Body of pancreas (tissue), 4 donors: ENCODE measurements at regions not wholly inside any gene's neighbourhood (a gene's known extent, or its start where the extent isn't known, plus 50 kb on each side); places are given as distances from the start of the nearest gene placed in this dataset.

Source experiments
- ATAC-seq: fragments of 150-250 bp; one replicate; pipeline ENCODE4 v1.9.1; 2016
- DNase-seq, 4 donors: peaks; one replicate each; pipeline ENCODE4 v3.0.0-alpha.2; 2019
- H3K27ac ChIP-seq, 4 donors: fragments of 200-600 bp; sonication (generic); 1 replicate in 3 of 4; 2 replicates in 1 of 4; pipeline versions ENCODE4 v1.5.1 to v1.6.1; 2016 to 2019; ENCODE audit warnings: mild to moderate bottlenecking in 1 of 4, mixed read lengths in 1 of 4, moderate library complexity in 1 of 4
- H3K27me3 ChIP-seq, 2 donors: fragments of 200-600 bp; sonication (generic); one replicate each; pipeline ENCODE4 v1.6.0; 2016; ENCODE audit warnings: mild to moderate bottlenecking in 1 of 2
- H3K36me3 ChIP-seq, 2 donors: fragments of 200-600 bp; sonication (generic); replicated peaks in 1 of 2; 2 replicates each; pipeline ENCODE4 v1.5.1; 2016; ENCODE audit warnings: low read depth in 2 of 2; ENCODE audit not compliant: insufficient read depth in 1 of 2
- H3K4me1 ChIP-seq: fragments of 200-600 bp; sonication (generic); one replicate; pipeline ENCODE4 v1.6.0; 2016
- H3K4me3 ChIP-seq, 2 donors: fragments of 200-600 bp; sonication (generic); 1 replicate in 1 of 2; 2 replicates in 1 of 2; pipeline ENCODE4 v1.5.1; 2016 to 2019
- H3K9me3 ChIP-seq, 3 donors: fragments of 200-600 bp; sonication (generic); 1 replicate in 2 of 3; 2 replicates in 1 of 3; pipeline ENCODE4 v1.5.1; 2016
- CTCF ChIP-seq, 7 experiments: fragments of 450-650 bp in 4 of 7; fragments of 200-600 bp in 3 of 7; sonication (generic) in 3 of 7; IDR thresholded peaks; one replicate each; pipeline ENCODE4 v1.5.1; 2016 to 2019; ENCODE audit warnings: antibody characterized with exemption in 7 of 7
- POLR2A ChIP-seq, 3 donors: fragments of 450-650 bp; IDR thresholded peaks; one replicate each; pipeline ENCODE4 v1.6.1; 2016; ENCODE audit warnings: antibody characterized with exemption in 3 of 3, mild to moderate bottlenecking in 2 of 3
- WGBS, 2 donors: methylation state at CpG; one replicate each; pipeline ENCODE4 v1.1.5; 2017; 5-methylcytosine and 5-hydroxymethylcytosine counted together
- intact Hi-C: fragments of 100-400 bp; cut with DNase I; formaldehyde crosslinking; loops from one replicate; pipeline ENCODE4 v1.15.1; 2023

GRCh38 chr2:151103551-151103950 is 158.1 kb downstream of the RBM43 start:
- Histone ChIP-seq H3K4me1 (no peaks in the 10 kb centered on the region), H3K9me3 (no peaks in the 10 kb centered on the region), H3K27me3 (no peaks in the 10 kb centered on the region), H3K4me3 (no peak overlapping the region), H3K27ac (no peak overlapping the region), H3K36me3 (no peaks in the 10 kb centered on the region)
- DNase-seq (no peak), ATAC-seq (no peak)
- intact Hi-C loops: no loop called here
- no peak for TF ChIP-seq CTCF (IDR thresholded peaks at IDR 0.05)
- TF ChIP-seq POLR2A (IDR thresholded peaks at IDR 0.05): no peak
- 61 to 66% methylated on average over 4 of the region's 4 CpGs for WGBS, 2 donors

- DNase-seq (no peak), ATAC-seq (no peak)
- no peaks in the 10 kb centered on the region for H3K36me3 ChIP-seq
- no peak overlapping the region for H3K4me3 ChIP-seq
- 52 to 56% methylated on average over 2 of the region's 2 CpGs for WGBS, 2 donors
- H3K9me3 ChIP-seq: no peaks in the 10 kb centered on the region
- no peaks in the 10 kb centered on the region for H3K4me1 ChIP-seq
- H3K27me3 ChIP-seq: no peaks in the 10 kb centered on the region
- intact Hi-C loops: no loop called here
- no peak for TF ChIP-seq CTCF (IDR thresholded peaks at IDR 0.05)
- no peak for TF ChIP-seq POLR2A (IDR thresholded peaks at IDR 0.05)
- H3K27ac ChIP-seq: no peak overlapping the region
Observed at GRCh38 chr2:151102226-151102625, 159.4 kb downstream of the RBM43 start.

DNA sequence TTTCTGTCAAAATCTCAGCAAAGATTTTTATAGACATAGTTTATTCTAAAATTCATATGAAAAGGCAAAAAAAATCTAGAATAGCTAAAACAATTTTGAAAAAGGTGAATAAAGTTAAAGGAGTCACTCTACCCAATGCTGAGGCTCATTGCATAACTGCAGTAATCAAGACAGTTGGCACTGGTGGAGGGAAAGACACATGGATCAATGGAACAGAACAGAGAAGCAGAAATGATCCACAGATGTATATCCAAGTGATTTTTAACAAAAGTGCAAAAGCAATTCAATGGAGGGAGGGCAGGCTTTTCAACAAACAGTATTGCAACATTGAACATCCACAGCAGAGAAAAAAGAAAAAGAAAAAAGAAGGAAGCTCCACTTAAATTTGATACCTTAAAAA is 162.8 kb downstream of the RBM43 start:
- Histone ChIP-seq H3K9me3 (no peaks in the 10 kb centered on the region), H3K27ac (no peak overlapping the region), H3K36me3 (no peaks in the 10 kb centered on the region), H3K4me3 (no peak overlapping the region), H3K4me1 (no peaks in the 10 kb centered on the region), H3K27me3 (no peaks in the 10 kb centered on the region)
- ATAC-seq (no peak), DNase-seq (no peak)
- TF ChIP-seq POLR2A (IDR thresholded peaks at IDR 0.05) (no peak), CTCF (IDR thresholded peaks at IDR 0.05) (no peak)
- intact Hi-C loops: no loop called here

DNA sequence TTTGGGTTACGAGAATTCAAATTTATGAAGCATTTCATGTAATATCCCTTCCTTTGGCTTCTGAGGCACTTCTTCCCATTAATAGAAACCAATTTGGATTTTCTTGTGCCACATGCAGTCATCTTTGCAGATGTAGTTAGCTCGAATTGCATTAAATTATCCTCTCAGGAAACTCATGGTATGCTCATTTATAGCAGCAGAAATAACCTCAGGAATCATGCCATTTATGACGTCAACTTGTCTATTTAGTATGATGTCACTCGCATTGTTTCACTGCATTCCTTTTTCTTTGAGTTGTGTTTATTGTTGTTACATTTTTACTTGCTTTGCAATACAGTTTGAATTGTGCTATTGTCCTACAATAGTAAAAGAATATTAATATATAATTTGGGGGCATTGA is 163.8 kb downstream of the RBM43 start:
- no peaks in the 10 kb centered on the region for H3K36me3 ChIP-seq
- H3K9me3 ChIP-seq: no peaks in the 10 kb centered on the region
- DNase-seq (no peak), ATAC-seq (no peak)
- WGBS, 2 donors: 61 to 63% methylated on average over 4 of the region's 4 CpGs
- no peak overlapping the region for H3K4me3 ChIP-seq
- no peak overlapping the region for H3K27ac ChIP-seq
- no peaks in the 10 kb centered on the region for H3K27me3 ChIP-seq
- intact Hi-C loops: no loop called here
- no peak for TF ChIP-seq POLR2A (IDR thresholded peaks at IDR 0.05)
- TF ChIP-seq CTCF (IDR thresholded peaks at IDR 0.05): no peak
- no peaks in the 10 kb centered on the region for H3K4me1 ChIP-seq

- DNase-seq (no peak), ATAC-seq (no peak)
- Histone ChIP-seq H3K4me1 (no peaks in the 10 kb centered on the region), H3K4me3 (no peak overlapping the region), H3K27ac (no peak overlapping the region), H3K9me3 (no peaks in the 10 kb centered on the region), H3K36me3 (no peaks in the 10 kb centered on the region), H3K27me3 (no peaks in the 10 kb centered on the region)
- intact Hi-C loops: no loop called here
- no peak for TF ChIP-seq CTCF (IDR thresholded peaks at IDR 0.05)
- no peak for TF ChIP-seq POLR2A (IDR thresholded peaks at IDR 0.05)
Observed at GRCh38 chr2:151097128-151097527, 164.5 kb downstream of the RBM43 start.
